MCF 10A (cell line): ENCODE measurements at regions not wholly inside any gene's neighbourhood (a gene's known extent, or its start where the extent isn't known, plus 50 kb on each side); places are given as distances from the start of the nearest gene placed in this dataset.

Experiments
- BruUV-seq: library from RNA; stranded (reverse); fragments of 400-500 nt; replicated peaks from 2 replicates; lab custom pipeline; 2021; lab: Mats Ljungman, UMichigan
- CTCF ChIA-PET: fragments of 300-600 bp; sonication (Branson Sonifier 250); formaldehyde crosslinking; extraction: SDS; loops from one replicate; lab custom pipeline; 2021; ENCODE audit warnings: antibody characterized with exemption, inconsistent platforms; lab: Yijun Ruan, JAX
- POLR2A ChIA-PET: fragments of 300-600, 350-650 bp; sonication (Branson Sonifier 250); formaldehyde crosslinking; extraction: SDS; loops from one replicate; lab custom pipeline; 2020; ENCODE audit warnings: antibody characterized with exemption, inconsistent platforms; lab: Yijun Ruan, JAX
- DNase-seq: peaks from one replicate; pipeline ENCODE4 v3.0.0-alpha.2; 2018; ENCODE audit not compliant: unreplicated experiment
- H3K27ac Mint-ChIP-seq: one replicate; pipeline ENCODE4 v1.8.0; 2022; ENCODE audit warnings: mild to moderate bottlenecking, low read depth, mixed read lengths; ENCODE audit not compliant: unreplicated experiment
- H3K27me3 Mint-ChIP-seq: one replicate; pipeline ENCODE4 v1.8.0; 2022; ENCODE audit warnings: mixed read lengths; ENCODE audit not compliant: insufficient read depth, unreplicated experiment
- H3K36me3 Mint-ChIP-seq: one replicate; pipeline ENCODE4 v1.8.0; 2022; ENCODE audit warnings: mild to moderate bottlenecking, moderate library complexity, mixed read lengths; ENCODE audit not compliant: insufficient read depth, unreplicated experiment
- H3K4me1 Mint-ChIP-seq: one replicate; pipeline ENCODE4 v1.8.0; 2022; ENCODE audit warnings: mixed read lengths; ENCODE audit not compliant: insufficient read depth, unreplicated experiment
- H3K4me3 Mint-ChIP-seq: one replicate; pipeline ENCODE4 v1.8.0; 2022; ENCODE audit warnings: mild to moderate bottlenecking, moderate library complexity, mixed read lengths; ENCODE audit not compliant: unreplicated experiment
- H3K9me3 Mint-ChIP-seq: one replicate; pipeline ENCODE4 v1.8.0; 2022; ENCODE audit warnings: mixed read lengths; ENCODE audit not compliant: unreplicated experiment
- CTCF ChIP-seq: fragments of 200-600 bp; IDR thresholded peaks from one replicate; pipeline ENCODE4 v1.8.0; 2022; ENCODE audit warnings: antibody characterized with exemption, mild to moderate bottlenecking; ENCODE audit not compliant: unreplicated experiment
- intact Hi-C: fragments of 100-400 bp; cut with micrococcal nuclease; formaldehyde crosslinking; loops from 2 replicates; pipeline ENCODE4 v1.14.1; 2022

GRCh38 chr2:80969900-80970299 lies 665.3 kb upstream of the LRRTM1 start:
- H3K27me3 Mint-ChIP-seq: no peaks in the 10 kb centered on the region
- intact Hi-C loops: no loop called here
- POLR2A ChIA-PET: no interaction called here
- H3K27ac Mint-ChIP-seq: no peak overlapping the region
- peaks cover 15% of the 10 kb centered on the region for H3K9me3 Mint-ChIP-seq
- DNase-seq: no peak
- H3K4me1 Mint-ChIP-seq: no peaks in the 10 kb centered on the region
- BruUV-seq: no TSS peak
- H3K4me3 Mint-ChIP-seq: no peak overlapping the region
- CTCF ChIA-PET: no interaction called here
- peaks cover 7% of the 10 kb centered on the region for H3K36me3 Mint-ChIP-seq
- TF ChIP-seq CTCF: no peak

- no peak for TF ChIP-seq CTCF
Observed at GRCh38 chr2:80968450-80968849, 663.9 kb upstream of the LRRTM1 start.

GRCh38 chr2:80947601-80948130 lies 643.1 kb upstream of the LRRTM1 start:
- no TSS peak for BruUV-seq
- intact Hi-C loops: no loop called here
- DNase-seq: no peak
- Mint-ChIP-seq H3K27ac (no peak overlapping the region), H3K4me1 (no peaks in the 10 kb centered on the region), H3K4me3 (no peak overlapping the region), H3K9me3 (no peaks in the 10 kb centered on the region), H3K36me3 (no peaks in the 10 kb centered on the region), H3K27me3 (no peaks in the 10 kb centered on the region)
- POLR2A ChIA-PET: no interaction called here
- TF ChIP-seq CTCF: no peak
- CTCF ChIA-PET: no interaction called here

More at GRCh38 chr2:80968450-80968849, 663.9 kb upstream of the LRRTM1 start:
- intact Hi-C loops: no loop called here
- Mint-ChIP-seq H3K4me1 (no peaks in the 10 kb centered on the region), H3K4me3 (no peak overlapping the region), H3K27me3 (no peaks in the 10 kb centered on the region), H3K27ac (no peak overlapping the region), H3K36me3 (peaks cover 7% of the 10 kb centered on the region), H3K9me3 (peaks cover 15% of the 10 kb centered on the region)
- ChIA-PET CTCF (no interaction called here), POLR2A (no interaction called here)
- no peak for DNase-seq
- BruUV-seq: no TSS peak

GRCh38 chr2:80943487-80943886 lies 638.9 kb upstream of the LRRTM1 start:
- intact Hi-C loops: no loop called here
- Mint-ChIP-seq H3K27me3 (no peaks in the 10 kb centered on the region), H3K27ac (no peak overlapping the region), H3K36me3 (no peaks in the 10 kb centered on the region), H3K9me3 (no peaks in the 10 kb centered on the region), H3K4me3 (no peak overlapping the region), H3K4me1 (no peaks in the 10 kb centered on the region)
- TF ChIP-seq CTCF: no peak
- no TSS peak for BruUV-seq
- no peak for DNase-seq
- POLR2A ChIA-PET: no interaction called here
- CTCF ChIA-PET: interaction anchor here (0.6 kb wide), 1 partner anchor 187 kb away, joined by 3 read pairs; no protein-coding TSS in a partner anchor
